ENCODE measurements at regions not wholly inside any gene's neighbourhood (a gene's known extent, or its start where the extent isn't known, plus 50 kb on each side); places are given as distances from the start of the nearest gene placed in this dataset.

DNA sequence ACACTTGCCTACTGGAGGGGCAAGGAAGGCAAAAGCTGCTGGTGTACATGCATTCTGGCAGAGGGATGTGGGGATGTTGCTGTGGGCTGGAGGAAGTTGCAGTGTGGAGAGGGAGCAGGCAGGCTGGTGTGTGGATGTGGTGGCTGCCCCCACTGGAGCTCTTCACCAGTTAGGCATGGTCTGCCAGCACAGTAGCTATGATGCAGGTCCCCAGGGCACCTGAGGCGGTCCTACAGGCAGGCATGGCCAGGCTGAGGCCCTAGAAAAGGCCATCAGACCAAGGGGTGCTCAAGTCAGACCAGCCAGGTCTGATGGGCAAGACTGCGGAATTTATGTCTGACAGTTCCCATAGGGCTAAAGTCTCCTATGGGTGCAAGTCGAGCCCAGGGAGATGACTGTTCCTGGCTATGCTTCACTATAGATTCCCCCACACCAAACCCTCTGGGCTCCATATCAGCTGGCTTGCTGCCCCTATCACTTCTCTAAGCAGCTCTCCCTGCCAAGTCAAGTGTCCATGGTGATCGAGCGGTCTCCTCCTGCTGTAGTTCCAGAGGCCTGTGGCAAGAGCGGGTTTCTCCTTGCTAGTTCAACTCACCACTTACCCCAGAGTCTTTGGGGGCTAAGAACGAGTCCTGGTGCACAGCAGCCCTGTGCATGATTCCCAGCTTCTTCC lies 473.1 kb downstream of the TDRD3 start:
- TF ChIP-seq, protein P1, sequence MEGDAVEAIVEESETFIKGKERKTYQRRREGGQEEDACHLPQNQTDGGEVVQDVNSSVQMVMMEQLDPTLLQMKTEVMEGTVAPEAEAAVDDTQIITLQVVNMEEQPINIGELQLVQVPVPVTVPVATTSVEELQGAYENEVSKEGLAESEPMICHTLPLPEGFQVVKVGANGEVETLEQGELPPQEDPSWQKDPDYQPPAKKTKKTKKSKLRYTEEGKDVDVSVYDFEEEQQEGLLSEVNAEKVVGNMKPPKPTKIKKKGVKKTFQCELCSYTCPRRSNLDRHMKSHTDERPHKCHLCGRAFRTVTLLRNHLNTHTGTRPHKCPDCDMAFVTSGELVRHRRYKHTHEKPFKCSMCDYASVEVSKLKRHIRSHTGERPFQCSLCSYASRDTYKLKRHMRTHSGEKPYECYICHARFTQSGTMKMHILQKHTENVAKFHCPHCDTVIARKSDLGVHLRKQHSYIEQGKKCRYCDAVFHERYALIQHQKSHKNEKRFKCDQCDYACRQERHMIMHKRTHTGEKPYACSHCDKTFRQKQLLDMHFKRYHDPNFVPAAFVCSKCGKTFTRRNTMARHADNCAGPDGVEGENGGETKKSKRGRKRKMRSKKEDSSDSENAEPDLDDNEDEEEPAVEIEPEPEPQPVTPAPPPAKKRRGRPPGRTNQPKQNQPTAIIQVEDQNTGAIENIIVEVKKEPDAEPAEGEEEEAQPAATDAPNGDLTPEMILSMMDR (IDR thresholded peaks at IDR 0.05), result no peak
- ATAC-seq (ENCODE audit: low FRiP score), result no peak
- no peak for DNase-seq (ENCODE audit: low spot score)

DNA sequence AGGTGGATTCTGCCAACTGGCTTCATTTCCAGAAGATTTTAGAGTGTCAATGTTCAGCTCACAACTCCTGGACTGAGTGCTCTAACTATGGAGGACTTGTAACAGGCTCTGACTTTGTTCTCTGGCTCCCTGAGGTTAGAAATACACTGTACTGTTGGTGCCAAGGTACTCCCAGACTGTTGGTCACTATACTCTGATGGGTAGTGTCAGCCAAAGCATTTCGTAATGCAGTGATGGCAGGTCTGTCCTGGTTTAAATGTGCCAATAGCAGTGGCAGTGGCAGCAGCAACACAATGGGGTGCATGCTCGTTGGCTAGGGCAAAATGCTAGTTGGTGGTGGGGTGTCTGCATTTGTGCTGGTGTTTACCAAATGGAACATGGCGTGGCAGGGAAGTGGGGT lies 472.2 kb downstream of the TDRD3 start:
- ATAC-seq (ENCODE audit: low FRiP score) (no peak), DNase-seq (ENCODE audit: low spot score) (no peak)
- TF ChIP-seq, protein P1 (IDR thresholded peaks at IDR 0.05), result no peak

DNA sequence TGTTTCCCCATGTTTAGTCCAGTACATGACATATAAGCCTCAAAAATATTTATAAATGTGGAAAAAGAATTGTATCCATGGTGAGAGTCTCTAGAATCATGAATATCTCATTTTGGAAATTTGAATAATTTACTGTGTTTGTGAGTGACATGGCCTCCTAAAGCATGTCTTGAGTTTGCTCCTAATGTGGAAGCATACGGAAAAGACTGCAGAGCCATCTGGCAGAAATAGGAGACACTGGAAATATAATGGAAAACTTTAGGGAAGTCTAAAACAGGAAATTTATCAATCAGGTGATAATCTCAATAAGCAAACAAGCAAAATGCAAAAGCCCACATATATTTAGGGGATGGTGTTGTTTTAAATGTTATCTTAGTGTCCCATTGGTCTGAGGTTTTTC lies 465.0 kb downstream of the TDRD3 start:
- no peak for ATAC-seq (ENCODE audit: low FRiP score)
- no peak for DNase-seq (ENCODE audit: low spot score)
- TF ChIP-seq, protein P1 (IDR thresholded peaks at IDR 0.05), result no peak

DNA sequence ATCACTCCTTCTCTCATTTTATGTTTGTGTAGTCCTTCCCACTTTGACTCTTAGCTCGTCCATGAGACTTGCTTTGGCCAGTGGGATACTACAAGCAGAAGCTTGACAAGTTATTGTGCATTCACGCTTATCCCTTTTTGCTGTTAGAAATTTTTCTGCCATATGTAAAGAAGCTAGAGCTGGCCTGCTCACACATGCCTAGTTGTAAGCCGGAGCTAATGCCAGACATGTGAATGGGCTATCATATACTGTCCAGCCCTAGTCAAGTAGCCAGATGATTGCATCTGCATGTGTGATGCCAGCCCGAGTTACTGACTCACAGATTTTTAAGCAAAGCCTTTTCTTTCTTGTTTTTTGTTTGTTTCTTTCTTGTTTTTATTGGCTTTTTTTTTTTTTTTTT lies 460.7 kb downstream of the TDRD3 start:
- TF ChIP-seq, protein P1 (IDR thresholded peaks at IDR 0.05), result no peak
- no peak for ATAC-seq (ENCODE audit: low FRiP score)
- no peak for DNase-seq (ENCODE audit: low spot score)

DNA sequence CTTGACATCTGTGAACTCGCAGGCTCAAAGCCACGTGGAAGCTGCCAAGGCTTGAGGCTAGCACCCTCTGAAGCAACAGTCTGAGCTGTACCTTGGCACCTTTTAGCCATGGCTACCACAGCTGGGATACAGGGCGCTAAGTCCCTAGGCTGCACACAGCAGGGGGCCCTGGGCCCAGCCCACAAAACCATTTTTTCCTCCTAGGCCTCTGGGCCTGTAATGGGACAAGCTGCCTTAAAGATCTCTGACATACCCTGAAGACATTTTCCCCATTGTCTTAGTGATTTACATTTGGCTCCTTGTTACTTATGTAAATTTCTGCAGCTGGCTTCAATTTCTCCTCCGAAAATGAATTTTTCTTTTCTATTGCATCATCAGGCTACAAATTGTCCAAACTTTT lies 455.9 kb downstream of the TDRD3 start:
- ATAC-seq (ENCODE audit: low FRiP score), result no peak

DNA sequence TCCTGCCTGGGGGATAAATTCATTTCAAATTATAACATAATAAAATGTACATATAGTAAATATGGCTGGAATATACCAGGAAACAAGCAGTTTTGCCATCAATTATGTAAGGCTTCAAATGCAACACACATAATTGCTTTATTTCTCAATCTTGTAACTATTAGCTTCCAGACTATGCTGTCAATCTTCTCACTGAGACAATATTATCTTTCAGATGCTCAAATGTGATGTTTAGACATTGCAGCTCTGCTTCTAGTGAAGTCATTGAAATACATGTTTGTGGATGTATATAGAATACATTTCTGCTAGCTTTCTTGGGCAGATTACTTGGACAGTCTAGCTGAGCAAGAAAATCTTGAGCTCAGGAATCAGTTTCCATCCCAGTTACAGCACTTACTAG lies 454.4 kb downstream of the TDRD3 start:
- ATAC-seq (ENCODE audit: low FRiP score) (no peak), DNase-seq (ENCODE audit: low spot score) (no peak)
- TF ChIP-seq, protein P1 (IDR thresholded peaks at IDR 0.05), result no peak

More for the DNA sequence above, 455.9 kb downstream of the TDRD3 start:
- no peak for DNase-seq (ENCODE audit: low spot score)
- TF ChIP-seq, protein P1 (IDR thresholded peaks at IDR 0.05), result no peak

DNA sequence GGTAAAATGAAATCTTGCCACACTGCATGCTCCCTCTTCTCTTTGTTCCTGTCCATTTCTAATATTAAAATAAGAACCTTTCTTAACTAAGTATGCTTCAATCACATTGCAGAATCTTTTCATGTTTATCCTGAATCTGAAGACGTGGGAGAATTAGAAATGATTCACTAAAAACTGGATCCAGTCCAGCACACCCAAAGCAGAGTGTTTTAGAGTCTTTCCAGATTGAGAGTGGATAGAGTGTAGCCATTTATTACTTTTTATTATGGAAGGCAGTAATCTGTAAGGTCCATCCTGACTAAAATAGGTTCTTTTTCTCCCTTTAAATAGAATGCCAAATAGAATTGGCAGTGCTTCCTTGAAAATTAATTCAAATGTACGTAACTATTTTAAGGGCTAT lies 453.5 kb downstream of the TDRD3 start:
- TF ChIP-seq, protein P1 (IDR thresholded peaks at IDR 0.05), result no peak
- ATAC-seq (ENCODE audit: low FRiP score) (peak; percentile 41), DNase-seq (ENCODE audit: low spot score) (no peak)

Measured in omental fat pad (tissue), 3 donors.